Endothelial cell of umbilical vein (primary cell): ENCODE measurements at regions not wholly inside any gene's neighbourhood (a gene's known extent, or its start where the extent isn't known, plus 50 kb on each side); places are given as distances from the start of the nearest gene placed in this dataset.

Experiments used
- BruUV-seq: library from RNA; stranded (reverse); fragments of 400-500 nt; replicated peaks from 2 replicates; lab custom pipeline; 2021; lab: Mats Ljungman, UMichigan
- CTCF ChIA-PET: fragments of 300-600, 350-600 bp; sonication (Branson Sonifier 250); formaldehyde crosslinking; loops from one replicate; lab custom pipeline; 2021; ENCODE audit warnings: antibody characterized with exemption, inconsistent platforms; lab: Charles Lee
- POLR2A ChIA-PET: fragments of 300-600, 350-600 bp; sonication (Branson Sonifier 250); formaldehyde crosslinking; loops from one replicate; lab custom pipeline; 2021; ENCODE audit warnings: antibody characterized with exemption, inconsistent platforms; lab: Charles Lee
- DNase-seq: peaks from one replicate; pipeline ENCODE4 v3.0.0-alpha.2; 2011; ENCODE audit warnings: low read depth, low spot score
- FAIRE-seq: peaks from 2 replicates; lab custom pipeline; 2011; peaks lifted over from hg19 to GRCh38; lab: Jason Lieb, UNC
- H2AFZ ChIP-seq: 2 replicates; pipeline ENCODE4 v1.6.0; 2012; ENCODE audit warnings: low read depth, low read length, control low read depth, inconsistent platforms
- H3K27ac ChIP-seq: 2 replicates; pipeline ENCODE4 v1.5.1; 2011; ENCODE audit warnings: low read depth, mild to moderate bottlenecking, control low read depth, low read length, moderate library complexity; ENCODE audit not compliant: insufficient read depth
- H3K27me3 ChIP-seq, 2 experiments: 2 replicates each; pipeline versions ENCODE4 v1.6.0 to v1.6.1; 2011; ENCODE audit warnings: low read length in 2 of 2, mixed read lengths in 1 of 2; ENCODE audit not compliant: control insufficient read depth in 2 of 2, insufficient read depth in 2 of 2
- H3K36me3 ChIP-seq, 2 experiments: 2 replicates in 1 of 2; 3 replicates in 1 of 2; pipeline ENCODE4 v1.5.1; 2011; ENCODE audit warnings: low read length in 2 of 2, mild to moderate bottlenecking in 1 of 2, moderate library complexity in 1 of 2; ENCODE audit not compliant: control insufficient read depth in 2 of 2, insufficient read depth in 2 of 2; ENCODE audit errors: extremely low read depth in 1 of 2
- H3K4me1 ChIP-seq: 3 replicates; pipeline ENCODE4 v1.5.1; 2011; ENCODE audit warnings: mild to moderate bottlenecking, low read length; ENCODE audit not compliant: control insufficient read depth, insufficient read depth; ENCODE audit errors: extremely low read depth
- H3K4me2 ChIP-seq: 2 replicates; pipeline ENCODE4 v1.6.1; 2011; ENCODE audit warnings: low read length, control low read depth, mixed read lengths; ENCODE audit not compliant: insufficient read depth
- H3K4me3 ChIP-seq, 3 experiments: fragments of 200-600 bp in 1 of 3; sonication (generic), shearing (Covaris generic) in 1 of 3; replicated peaks in 1 of 3; 2 replicates each; pipeline ENCODE4 v1.5.1; 2011 to 2016; ENCODE audit warnings: control low read depth in 3 of 3, low read length in 3 of 3, mild to moderate bottlenecking in 2 of 3, inconsistent platforms in 1 of 3, low read depth in 1 of 3, moderate library complexity in 1 of 3; ENCODE audit not compliant: insufficient read depth in 1 of 3
- H3K79me2 ChIP-seq: 2 replicates; pipeline ENCODE4 v1.6.0; 2012; ENCODE audit warnings: low read length, inconsistent platforms; ENCODE audit not compliant: control insufficient read depth, insufficient read depth
- H3K9ac ChIP-seq: replicated peaks from 2 replicates; pipeline ENCODE3; 2011; ENCODE audit warnings: low read length, control low read depth; ENCODE audit not compliant: insufficient read depth; ENCODE audit errors: extremely low read depth
- H3K9me1 ChIP-seq: replicated peaks from 3 replicates; pipeline ENCODE4 v1.6.0; 2011; ENCODE audit warnings: mild to moderate bottlenecking, low read length; ENCODE audit not compliant: control insufficient read depth, insufficient read depth; ENCODE audit errors: extremely low read depth
- H3K9me3 ChIP-seq: replicated peaks from 2 replicates; pipeline ENCODE4 v1.5.1; 2012; ENCODE audit warnings: low read length, inconsistent platforms; ENCODE audit not compliant: control insufficient read depth, insufficient read depth
- H4K20me1 ChIP-seq: replicated peaks from 2 replicates; pipeline ENCODE3; 2011; ENCODE audit warnings: mild to moderate bottlenecking, low read length; ENCODE audit not compliant: control insufficient read depth, insufficient read depth; ENCODE audit errors: extremely low read depth
- CTCF ChIP-seq, 2 donors: IDR thresholded peaks; 1 replicate in 1 of 2; 2 replicates in 1 of 2; pipeline ENCODE4 v1.5.1; 2011; ENCODE audit warnings: low read length in 2 of 2, mild to moderate bottlenecking in 2 of 2, moderate library complexity in 2 of 2, control low read depth in 1 of 2, inconsistent platforms in 1 of 2, low read depth in 1 of 2; ENCODE audit not compliant: insufficient read depth in 1 of 2; ENCODE audit errors: extremely low read depth in 1 of 2
- EZH2 ChIP-seq: IDR thresholded peaks from 2 replicates; pipeline ENCODE4 v1.6.1; 2012; ENCODE audit warnings: borderline replicate concordance, low read depth, mild to moderate bottlenecking, moderate library complexity, low read length, inconsistent platforms; ENCODE audit not compliant: severe bottlenecking
- FOS ChIP-seq: IDR thresholded peaks from 2 replicates; pipeline ENCODE4 v1.6.1; 2011; ENCODE audit warnings: mild to moderate bottlenecking, low read length, moderate library complexity, borderline replicate concordance; ENCODE audit not compliant: insufficient read depth
- MAX ChIP-seq: IDR thresholded peaks from 2 replicates; pipeline ENCODE4 v1.6.1; 2011; ENCODE audit not compliant: insufficient read depth, insufficient read length
- MYC ChIP-seq: IDR thresholded peaks from one replicate; pipeline ENCODE4 v1.6.1; 2011; ENCODE audit warnings: mild to moderate bottlenecking, low read depth, low read length
- POLR2A ChIP-seq: IDR thresholded peaks from 2 replicates; pipeline ENCODE4 v1.6.1; 2012; ENCODE audit warnings: low read depth, mild to moderate bottlenecking, control low read depth, low read length
- POLR2AphosphoS5 ChIP-seq: IDR thresholded peaks from 2 replicates; pipeline ENCODE4 v1.6.1; 2012; ENCODE audit warnings: low read depth, mild to moderate bottlenecking, control low read depth, low read length, moderate library complexity; ENCODE audit not compliant: insufficient read depth
- dilution Hi-C: fragments of 300-500 bp; cut with MboI; formaldehyde crosslinking; loops from one replicate; pipeline ENCODE4 v1.15.0; 2019; ENCODE audit warnings: low sequenced_read_pairs; ENCODE audit not compliant: extremely low pct_ligation_motif_present
- intact Hi-C: fragments of 100-400 bp; cut with micrococcal nuclease; formaldehyde crosslinking; loops from one replicate; pipeline ENCODE4 v1.10.0; 2022

- Histone ChIP-seq H3K4me2 (no peak overlapping the region), H3K4me1 (peaks cover 2% of the 10 kb centered on the region), H3K27ac (no peak overlapping the region), H4K20me1 (no peaks in the 10 kb centered on the region), H3K9me1 (no peaks in the 10 kb centered on the region), H3K9me3 (no peaks in the 10 kb centered on the region), H3K79me2 (no peaks in the 10 kb centered on the region), H2AFZ (no peak overlapping the region), H3K27me3 (peaks cover 7 to 8% of the 10 kb centered on the region in 2 experiments), H3K36me3 (no peaks in the 10 kb centered on the region), H3K4me3 (no peak overlapping the region), H3K9ac (no peak overlapping the region)
- CTCF ChIA-PET = interaction anchor here (4.5 kb wide), 1 partner anchor 171 kb away, joined by 154 read pairs; no protein-coding TSS in a partner anchor
- DNase-seq (no peak), FAIRE-seq (no peak)
- BruUV-seq = no TSS peak
- no peak for TF ChIP-seq MAX
- no peak for TF ChIP-seq POLR2A
- no peak for TF ChIP-seq EZH2
- no peak for TF ChIP-seq MYC
- TF ChIP-seq FOS = no peak
- TF ChIP-seq CTCF (IDR thresholded peaks at IDR 0.05; ENCODE audit: extremely low read depth in 1 of 2, insufficient read depth in 1 of 2, low read depth in 1 of 2, low read length in 2 of 2) = no peak
- no peak for TF ChIP-seq POLR2AphosphoS5
- POLR2A ChIA-PET = no interaction called here
- intact Hi-C loops (no loop called here), dilution Hi-C loops (no loop called here)
Measured at GRCh38 chr1:222462601-222463000, 85.3 kb downstream of the HHIPL2 start.
